ENCODE measurements at regions not wholly inside any gene's neighbourhood (a gene's known extent, or its start where the extent isn't known, plus 50 kb on each side); places are given as distances from the start of the nearest gene placed in this dataset.

DNA sequence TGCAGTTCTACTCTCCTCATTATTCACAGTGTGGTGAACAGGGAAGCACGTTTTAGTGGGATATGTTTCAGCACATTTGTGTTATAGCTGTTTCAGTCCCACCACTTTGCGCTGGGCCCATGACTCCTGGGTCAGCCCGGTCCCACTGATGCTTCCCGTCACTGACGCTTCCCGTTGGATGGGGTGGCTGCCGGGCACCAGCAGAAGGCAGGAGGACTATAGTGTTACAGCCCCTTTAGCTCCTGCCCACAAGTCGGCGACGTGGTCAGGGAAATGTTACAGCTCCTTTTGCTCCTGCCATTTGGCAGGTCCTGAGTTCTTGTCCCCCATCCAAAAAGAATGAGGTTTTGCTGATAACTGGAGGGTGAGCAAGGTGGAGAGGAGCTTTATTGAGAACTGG is 732.2 kb downstream of the NR4A2 start:
- Histone ChIP-seq H3K9me3 (no peaks in the 10 kb centered on the region), H3K4me3 (peak overlapping the region; percentile 4 to 26), H3K27me3 (no peaks in the 10 kb centered on the region), H3K4me1 (no peaks in the 10 kb centered on the region), H3K36me3 (ENCODE audit: low read depth, missing control alignments) (no peaks in the 10 kb centered on the region), H3K27ac (no peak overlapping the region)
- DNase-seq = no peak
- intact Hi-C loops (cut with DNase I; ENCODE audit: low total_unique reads) = no loop called here
- WGBS, 2 donors = 51 to 62% methylated on average over 5 to 10 of the region's 10 CpGs
- TF ChIP-seq, protein P1, sequence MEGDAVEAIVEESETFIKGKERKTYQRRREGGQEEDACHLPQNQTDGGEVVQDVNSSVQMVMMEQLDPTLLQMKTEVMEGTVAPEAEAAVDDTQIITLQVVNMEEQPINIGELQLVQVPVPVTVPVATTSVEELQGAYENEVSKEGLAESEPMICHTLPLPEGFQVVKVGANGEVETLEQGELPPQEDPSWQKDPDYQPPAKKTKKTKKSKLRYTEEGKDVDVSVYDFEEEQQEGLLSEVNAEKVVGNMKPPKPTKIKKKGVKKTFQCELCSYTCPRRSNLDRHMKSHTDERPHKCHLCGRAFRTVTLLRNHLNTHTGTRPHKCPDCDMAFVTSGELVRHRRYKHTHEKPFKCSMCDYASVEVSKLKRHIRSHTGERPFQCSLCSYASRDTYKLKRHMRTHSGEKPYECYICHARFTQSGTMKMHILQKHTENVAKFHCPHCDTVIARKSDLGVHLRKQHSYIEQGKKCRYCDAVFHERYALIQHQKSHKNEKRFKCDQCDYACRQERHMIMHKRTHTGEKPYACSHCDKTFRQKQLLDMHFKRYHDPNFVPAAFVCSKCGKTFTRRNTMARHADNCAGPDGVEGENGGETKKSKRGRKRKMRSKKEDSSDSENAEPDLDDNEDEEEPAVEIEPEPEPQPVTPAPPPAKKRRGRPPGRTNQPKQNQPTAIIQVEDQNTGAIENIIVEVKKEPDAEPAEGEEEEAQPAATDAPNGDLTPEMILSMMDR (IDR thresholded peaks at IDR 0.05) = no peak
- TF ChIP-seq POLR2A (IDR thresholded peaks at IDR 0.05) = no peak

DNA sequence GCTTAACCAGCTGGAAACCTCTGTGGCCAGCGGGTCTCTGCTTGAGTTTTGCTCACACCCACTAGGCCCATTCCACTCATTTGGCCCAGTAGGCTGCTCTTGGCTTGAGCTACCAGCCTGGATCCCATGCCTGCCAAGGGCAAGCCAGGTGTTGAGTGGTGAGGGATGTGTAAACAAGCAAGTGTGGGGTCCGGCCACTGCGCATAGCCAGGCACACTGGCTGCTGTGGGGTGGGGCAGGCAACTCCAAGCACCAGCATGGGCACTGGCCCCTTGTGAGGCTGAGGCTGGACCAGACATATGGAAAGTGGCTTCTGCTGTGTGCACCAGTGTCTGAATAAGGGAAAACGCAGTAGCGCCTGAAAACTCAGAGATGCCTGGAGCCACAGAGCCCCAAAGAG is 732.7 kb downstream of the NR4A2 start:
- no peak for DNase-seq
- TF ChIP-seq, protein P1 (IDR thresholded peaks at IDR 0.05) = no peak
- no peak for TF ChIP-seq POLR2A (IDR thresholded peaks at IDR 0.05)
- no peak overlapping the region for H3K27ac ChIP-seq
- H3K36me3 ChIP-seq (ENCODE audit: low read depth, missing control alignments) = no peaks in the 10 kb centered on the region
- H3K27me3 ChIP-seq = no peaks in the 10 kb centered on the region
- peak overlapping the region in 1 of 2 donors; percentile 26 for H3K4me3 ChIP-seq
- no peaks in the 10 kb centered on the region for H3K9me3 ChIP-seq
- 63 to 78% methylated on average over 5 of the region's 5 CpGs for WGBS, 2 donors
- intact Hi-C loops (cut with DNase I; ENCODE audit: low total_unique reads) = no loop called here
- no peaks in the 10 kb centered on the region for H3K4me1 ChIP-seq

DNA sequence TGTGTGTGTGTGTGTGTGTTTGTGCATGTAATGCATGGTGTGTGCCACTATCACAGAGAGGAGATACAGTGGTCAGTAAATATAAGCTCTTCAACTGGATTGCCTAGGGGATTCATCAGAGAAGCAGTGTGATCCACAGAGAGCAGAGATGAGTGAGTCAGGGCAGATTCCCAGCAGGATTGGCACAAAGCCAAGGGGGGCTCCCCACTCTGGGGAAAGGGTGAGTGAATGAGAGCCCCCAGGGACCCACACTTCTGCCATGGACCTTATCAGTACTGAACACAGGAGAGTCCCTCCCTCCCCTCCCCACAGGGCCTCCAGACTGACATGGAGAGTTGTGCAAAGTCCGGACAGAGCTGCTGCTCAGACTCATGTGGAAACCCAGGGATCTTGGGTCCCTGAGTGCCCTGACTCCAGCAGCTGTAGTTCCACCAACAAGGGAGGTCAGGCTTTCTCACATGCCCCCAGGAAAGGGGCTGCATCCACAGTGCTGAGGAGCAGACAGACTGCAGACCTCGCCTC is 748.8 kb downstream of the NR4A2 start:
- no peak overlapping the region for H3K4me3 ChIP-seq
- no peaks in the 10 kb centered on the region for H3K27me3 ChIP-seq
- intact Hi-C loops (cut with DNase I; ENCODE audit: low total_unique reads) = no loop called here
- H3K4me1 ChIP-seq = no peaks in the 10 kb centered on the region
- no peak overlapping the region for H3K27ac ChIP-seq
- no peak for DNase-seq
- no peak for TF ChIP-seq POLR2A (IDR thresholded peaks at IDR 0.05)
- TF ChIP-seq, protein P1 (IDR thresholded peaks at IDR 0.05) = no peak
- H3K9me3 ChIP-seq = no peaks in the 10 kb centered on the region
- WGBS, 2 donors = 60 to 85% methylated on average over 1 to 2 of the region's 2 CpGs
- no peaks in the 10 kb centered on the region for H3K36me3 ChIP-seq (ENCODE audit: low read depth, missing control alignments)

DNA sequence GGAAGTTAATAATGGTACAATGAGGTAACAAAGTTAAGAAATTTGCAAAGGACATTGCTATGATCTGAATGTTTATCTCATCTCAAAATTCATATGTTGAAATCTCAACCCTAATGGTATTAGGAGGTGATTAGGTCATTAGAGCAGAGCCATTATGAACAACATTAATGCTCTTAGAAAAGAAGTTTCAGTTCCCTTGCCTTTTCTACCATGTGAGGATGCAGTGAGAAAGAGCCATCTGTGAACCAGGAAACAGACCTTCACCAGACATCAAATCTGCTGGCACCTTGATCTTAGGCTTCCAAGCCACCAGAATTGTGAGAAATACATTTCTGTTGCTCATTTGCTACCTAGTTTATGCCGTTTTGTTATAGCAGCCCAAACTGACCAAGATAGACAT is 757.6 kb downstream of the NR4A2 start:
- H3K27ac ChIP-seq = no peak overlapping the region
- 77 to 89% methylated on average over 1 of the region's 1 CpG for WGBS, 2 donors
- H3K27me3 ChIP-seq = no peaks in the 10 kb centered on the region
- intact Hi-C loops (cut with DNase I; ENCODE audit: low total_unique reads) = no loop called here
- no peaks in the 10 kb centered on the region for H3K4me1 ChIP-seq
- H3K4me3 ChIP-seq = no peak overlapping the region
- no peaks in the 10 kb centered on the region for H3K9me3 ChIP-seq
- no peaks in the 10 kb centered on the region for H3K36me3 ChIP-seq (ENCODE audit: low read depth, missing control alignments)
- DNase-seq = no peak
- TF ChIP-seq, protein P1 (IDR thresholded peaks at IDR 0.05) = no peak
- TF ChIP-seq POLR2A (IDR thresholded peaks at IDR 0.05) = no peak

DNA sequence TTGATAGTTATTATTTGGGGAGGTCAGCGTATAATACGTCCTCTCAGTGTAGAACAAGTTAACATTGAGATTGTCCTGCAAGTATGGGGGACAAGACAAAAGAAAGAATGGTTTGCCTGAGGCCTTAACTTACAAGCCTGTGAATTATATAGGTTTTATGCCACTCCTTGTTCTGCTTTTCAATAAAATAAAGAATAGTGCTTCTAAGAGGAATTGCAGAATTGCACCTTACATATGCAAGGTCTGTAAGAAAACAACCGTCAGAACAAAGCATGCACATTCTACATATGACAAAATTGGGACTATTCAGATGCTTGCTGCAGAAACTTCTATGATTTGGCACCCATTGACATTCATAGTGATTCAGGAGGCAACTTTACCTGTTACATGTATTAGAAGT is 785.0 kb downstream of the NR4A2 start:
- intact Hi-C loops (cut with DNase I; ENCODE audit: low total_unique reads) = no loop called here
- H3K4me1 ChIP-seq = no peaks in the 10 kb centered on the region
- TF ChIP-seq, protein P1 (IDR thresholded peaks at IDR 0.05) = no peak
- TF ChIP-seq POLR2A (IDR thresholded peaks at IDR 0.05) = no peak
- H3K27me3 ChIP-seq = no peaks in the 10 kb centered on the region
- H3K4me3 ChIP-seq = no peak overlapping the region
- no peaks in the 10 kb centered on the region for H3K9me3 ChIP-seq
- 82 to 83% methylated on average over 3 of the region's 3 CpGs for WGBS, 2 donors
- H3K27ac ChIP-seq = no peak overlapping the region
- no peaks in the 10 kb centered on the region for H3K36me3 ChIP-seq (ENCODE audit: low read depth, missing control alignments)
- DNase-seq = no peak

Data from testis (tissue), 2 donors.